ENCODE measurements at regions not wholly inside any gene's neighbourhood (a gene's known extent, or its start where the extent isn't known, plus 50 kb on each side); places are given as distances from the start of the nearest gene placed in this dataset.

DNA sequence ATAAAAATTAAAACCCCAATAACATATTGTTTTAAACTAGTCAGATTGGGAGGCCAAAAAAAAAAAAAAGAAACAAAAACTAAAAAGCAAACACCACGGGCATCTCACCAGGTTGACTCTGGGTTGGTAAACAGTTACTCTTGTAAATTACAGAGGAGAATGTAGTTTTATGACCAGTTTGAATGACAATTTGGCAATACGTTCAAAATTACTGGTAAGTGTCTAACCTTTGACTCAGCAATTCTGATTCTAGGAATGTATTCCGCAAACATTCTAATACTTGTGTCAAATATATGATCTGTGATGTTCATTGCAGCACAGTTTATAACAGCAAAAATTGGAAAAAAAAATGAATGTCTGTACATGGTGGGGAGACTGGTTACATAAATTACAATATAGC lies 1376.0 kb downstream of the TBC1D22A start:
- TF ChIP-seq, protein P1, sequence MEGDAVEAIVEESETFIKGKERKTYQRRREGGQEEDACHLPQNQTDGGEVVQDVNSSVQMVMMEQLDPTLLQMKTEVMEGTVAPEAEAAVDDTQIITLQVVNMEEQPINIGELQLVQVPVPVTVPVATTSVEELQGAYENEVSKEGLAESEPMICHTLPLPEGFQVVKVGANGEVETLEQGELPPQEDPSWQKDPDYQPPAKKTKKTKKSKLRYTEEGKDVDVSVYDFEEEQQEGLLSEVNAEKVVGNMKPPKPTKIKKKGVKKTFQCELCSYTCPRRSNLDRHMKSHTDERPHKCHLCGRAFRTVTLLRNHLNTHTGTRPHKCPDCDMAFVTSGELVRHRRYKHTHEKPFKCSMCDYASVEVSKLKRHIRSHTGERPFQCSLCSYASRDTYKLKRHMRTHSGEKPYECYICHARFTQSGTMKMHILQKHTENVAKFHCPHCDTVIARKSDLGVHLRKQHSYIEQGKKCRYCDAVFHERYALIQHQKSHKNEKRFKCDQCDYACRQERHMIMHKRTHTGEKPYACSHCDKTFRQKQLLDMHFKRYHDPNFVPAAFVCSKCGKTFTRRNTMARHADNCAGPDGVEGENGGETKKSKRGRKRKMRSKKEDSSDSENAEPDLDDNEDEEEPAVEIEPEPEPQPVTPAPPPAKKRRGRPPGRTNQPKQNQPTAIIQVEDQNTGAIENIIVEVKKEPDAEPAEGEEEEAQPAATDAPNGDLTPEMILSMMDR (IDR thresholded peaks at IDR 0.05; ENCODE audit: low read depth, low read length): no peak
- no peaks in the 10 kb centered on the region for H3K4me1 ChIP-seq (ENCODE audit: low read depth)
- H3K27ac ChIP-seq: no peak overlapping the region
- DNase-seq (ENCODE audit: low read depth in 1 of 2, low spot score in 1 of 2): no peak
- no peaks in the 10 kb centered on the region for H3K36me3 ChIP-seq
- peaks cover 5% of the 10 kb centered on the region for H3K9me3 ChIP-seq (ENCODE audit: low read depth)
- no peaks in the 10 kb centered on the region for H3K27me3 ChIP-seq
- H3K4me3 ChIP-seq: no peak overlapping the region

DNA sequence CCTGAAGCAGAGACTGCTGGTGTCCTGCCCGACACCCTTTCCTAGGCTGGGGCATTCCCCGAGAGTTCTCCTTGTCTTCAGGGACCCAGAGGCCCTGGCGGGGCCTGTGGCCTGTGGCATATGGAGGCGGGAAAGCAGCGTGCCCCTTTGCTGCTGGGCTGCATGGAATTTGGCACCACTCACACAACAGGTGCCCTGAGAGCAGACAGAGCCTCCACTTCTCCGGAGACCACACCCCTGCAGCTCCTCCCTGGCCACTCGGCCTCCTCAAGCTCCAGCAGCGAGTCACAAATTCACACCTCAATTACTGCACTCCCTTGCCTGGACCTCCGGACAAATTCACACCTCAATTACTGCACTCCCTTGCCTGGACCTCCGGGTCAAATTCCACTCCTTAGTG lies 1375.2 kb downstream of the TBC1D22A start:
- Histone ChIP-seq H3K9me3 (ENCODE audit: low read depth) (peaks cover 7% of the 10 kb centered on the region), H3K4me1 (ENCODE audit: low read depth) (no peaks in the 10 kb centered on the region), H3K4me3 (no peak overlapping the region), H3K27me3 (no peaks in the 10 kb centered on the region), H3K36me3 (no peaks in the 10 kb centered on the region), H3K27ac (no peak overlapping the region)
- TF ChIP-seq, protein P1 (IDR thresholded peaks at IDR 0.05; ENCODE audit: low read depth, low read length): no peak
- no peak for DNase-seq (ENCODE audit: low read depth in 1 of 2, low spot score in 1 of 2)

DNA sequence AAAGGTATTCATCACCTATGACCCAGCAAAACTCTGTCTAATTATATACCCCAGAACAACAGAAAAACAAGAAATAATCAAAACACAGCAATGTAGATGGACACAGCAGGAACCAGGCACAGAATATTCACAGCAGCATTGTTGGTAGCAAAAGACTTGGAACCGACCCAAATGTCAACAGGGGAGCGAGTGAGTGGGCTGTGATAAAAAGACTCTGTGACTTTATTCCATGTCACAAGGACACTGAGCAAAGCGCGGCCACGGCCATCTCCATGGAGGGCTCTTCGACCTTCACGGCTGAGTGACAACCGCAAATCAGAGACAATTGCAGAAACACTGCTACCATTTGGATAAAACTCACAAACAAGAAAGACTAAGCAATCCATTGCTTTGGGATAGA lies 1373.1 kb downstream of the TBC1D22A start:
- Histone ChIP-seq H3K4me1 (ENCODE audit: low read depth) (no peaks in the 10 kb centered on the region), H3K4me3 (no peak overlapping the region), H3K27me3 (no peaks in the 10 kb centered on the region), H3K27ac (no peak overlapping the region), H3K9me3 (ENCODE audit: low read depth) (peaks cover 7% of the 10 kb centered on the region), H3K36me3 (no peaks in the 10 kb centered on the region)
- TF ChIP-seq, protein P1 (IDR thresholded peaks at IDR 0.05; ENCODE audit: low read depth, low read length): no peak
- DNase-seq (ENCODE audit: low read depth in 1 of 2, low spot score in 1 of 2): no peak

DNA sequence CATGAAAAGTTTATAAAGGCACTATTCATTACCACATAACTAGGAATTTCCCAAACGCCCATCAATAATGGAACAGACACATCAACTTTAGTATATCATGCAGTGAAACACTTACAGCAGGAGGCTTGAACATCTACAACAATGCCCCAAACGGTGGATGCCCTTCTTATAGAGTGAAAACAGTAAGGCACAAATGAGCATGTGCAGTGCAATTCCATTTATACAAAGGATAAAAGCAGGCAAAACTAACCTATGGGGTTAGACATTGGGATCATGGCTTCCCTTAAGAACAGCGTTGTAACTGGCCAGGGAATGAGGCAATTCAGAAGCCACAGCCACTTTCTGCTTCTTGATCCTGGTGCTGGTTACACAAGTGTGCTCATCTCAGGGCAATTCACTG lies 1363.0 kb downstream of the TBC1D22A start:
- Histone ChIP-seq H3K4me1 (ENCODE audit: low read depth) (no peaks in the 10 kb centered on the region), H3K4me3 (no peak overlapping the region), H3K9me3 (ENCODE audit: low read depth) (no peaks in the 10 kb centered on the region), H3K27ac (no peak overlapping the region), H3K36me3 (no peaks in the 10 kb centered on the region), H3K27me3 (no peaks in the 10 kb centered on the region)
- DNase-seq (ENCODE audit: low read depth in 1 of 2, low spot score in 1 of 2): no peak
- TF ChIP-seq, protein P1 (IDR thresholded peaks at IDR 0.05; ENCODE audit: low read depth, low read length): no peak

DNA sequence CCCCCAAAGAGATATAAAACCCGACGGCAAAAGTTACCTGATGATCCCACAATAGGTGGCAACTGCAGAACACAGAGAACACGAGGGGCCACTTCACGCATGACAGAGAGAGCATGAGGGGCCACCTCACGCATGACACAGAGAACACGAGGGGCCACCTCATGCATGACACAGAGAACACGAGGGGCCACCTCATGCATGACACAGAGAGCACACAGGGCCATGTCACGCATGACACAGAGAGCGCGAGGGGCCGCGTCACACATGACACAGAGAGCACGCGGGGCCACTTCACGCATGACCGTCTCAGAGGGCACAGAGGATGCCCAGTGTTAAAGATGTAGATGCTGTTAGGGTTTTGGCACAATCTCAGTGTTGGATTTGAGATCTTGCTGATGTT lies 1359.5 kb downstream of the TBC1D22A start:
- TF ChIP-seq, protein P1 (IDR thresholded peaks at IDR 0.05; ENCODE audit: low read depth, low read length): no peak
- no peak for DNase-seq (ENCODE audit: low read depth in 1 of 2, low spot score in 1 of 2)
- Histone ChIP-seq H3K4me1 (ENCODE audit: low read depth) (no peaks in the 10 kb centered on the region), H3K9me3 (ENCODE audit: low read depth) (no peaks in the 10 kb centered on the region), H3K27ac (no peak overlapping the region), H3K4me3 (no peak overlapping the region), H3K36me3 (no peaks in the 10 kb centered on the region), H3K27me3 (no peaks in the 10 kb centered on the region)

DNA sequence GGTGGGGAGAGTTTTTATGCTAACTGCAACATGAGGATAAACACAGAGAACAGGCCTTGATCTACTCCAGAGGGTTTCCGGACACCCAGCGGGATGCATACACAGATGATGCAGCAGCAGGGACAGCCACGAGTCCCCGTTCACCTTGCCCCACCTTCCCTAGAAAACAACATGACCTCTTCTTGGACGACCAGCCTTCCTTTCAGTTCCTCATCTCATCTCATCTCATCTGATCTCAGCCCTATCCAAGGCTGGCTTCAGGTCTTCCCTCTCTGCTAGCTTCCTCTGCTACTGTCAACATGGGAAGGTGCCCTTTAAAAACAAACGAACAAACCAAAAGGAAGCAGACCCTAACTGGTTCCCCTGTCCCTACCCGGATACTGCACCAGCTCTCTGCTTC lies 1356.2 kb downstream of the TBC1D22A start:
- TF ChIP-seq, protein P1 (IDR thresholded peaks at IDR 0.05; ENCODE audit: low read depth, low read length): no peak
- H3K36me3 ChIP-seq: no peaks in the 10 kb centered on the region
- no peaks in the 10 kb centered on the region for H3K4me1 ChIP-seq (ENCODE audit: low read depth)
- DNase-seq (ENCODE audit: low read depth in 1 of 2, low spot score in 1 of 2): no peak
- H3K27me3 ChIP-seq: no peaks in the 10 kb centered on the region
- H3K9me3 ChIP-seq (ENCODE audit: low read depth): no peaks in the 10 kb centered on the region
- no peak overlapping the region for H3K4me3 ChIP-seq
- H3K27ac ChIP-seq: no peak overlapping the region
